Thoracic aorta (tissue), 2 donors: ENCODE measurements at regions not wholly inside any gene's neighbourhood (a gene's known extent, or its start where the extent isn't known, plus 50 kb on each side); places are given as distances from the start of the nearest gene placed in this dataset.

Experiments used
- ATAC-seq: fragments of 150-250 bp; one replicate; pipeline ENCODE4 v1.8.0; 2017; ENCODE audit warnings: low read depth; ENCODE audit not compliant: insufficient number of reproducible peaks, low FRiP score
- DNase-seq: peaks from one replicate; pipeline ENCODE4 v3.0.0-alpha.2; 2020; ENCODE audit warnings: low spot score
- H3K27ac ChIP-seq, 2 donors: fragments of 200-600 bp; sonication (generic); 1 replicate in 1 of 2; 2 replicates in 1 of 2; pipeline ENCODE4 v1.5.1; 2016; ENCODE audit warnings: mild to moderate bottlenecking in 2 of 2, moderate library complexity in 2 of 2
- H3K27me3 ChIP-seq: fragments of 200-600 bp; sonication (generic); replicated peaks from 2 replicates; pipeline ENCODE4 v1.6.0; 2016; ENCODE audit warnings: mild to moderate bottlenecking; ENCODE audit not compliant: insufficient read depth
- H3K36me3 ChIP-seq: fragments of 200-600 bp; sonication (generic); one replicate; pipeline ENCODE4 v1.5.1; 2016
- H3K4me1 ChIP-seq, 2 donors: fragments of 200-600 bp; sonication (generic); 1 replicate in 1 of 2; 2 replicates in 1 of 2; pipeline versions ENCODE4 v1.5.1 to v1.6.0; 2016; ENCODE audit warnings: low read depth in 2 of 2, mild to moderate bottlenecking in 1 of 2; ENCODE audit not compliant: control insufficient read depth in 1 of 2
- H3K4me3 ChIP-seq: fragments of 200-600 bp; sonication (generic); 2 replicates; pipeline ENCODE4 v1.5.1; 2016; ENCODE audit warnings: mild to moderate bottlenecking
- H3K9me3 ChIP-seq: fragments of 200-600 bp; sonication (generic); 2 replicates; pipeline ENCODE4 v1.5.1; 2016
- TF ChIP-seq, protein P1 (sequence below): fragments of 200-600 bp; sonication (generic); IDR thresholded peaks from one replicate; pipeline ENCODE4 v1.5.1; 2019; ENCODE audit warnings: antibody characterized with exemption

DNA sequence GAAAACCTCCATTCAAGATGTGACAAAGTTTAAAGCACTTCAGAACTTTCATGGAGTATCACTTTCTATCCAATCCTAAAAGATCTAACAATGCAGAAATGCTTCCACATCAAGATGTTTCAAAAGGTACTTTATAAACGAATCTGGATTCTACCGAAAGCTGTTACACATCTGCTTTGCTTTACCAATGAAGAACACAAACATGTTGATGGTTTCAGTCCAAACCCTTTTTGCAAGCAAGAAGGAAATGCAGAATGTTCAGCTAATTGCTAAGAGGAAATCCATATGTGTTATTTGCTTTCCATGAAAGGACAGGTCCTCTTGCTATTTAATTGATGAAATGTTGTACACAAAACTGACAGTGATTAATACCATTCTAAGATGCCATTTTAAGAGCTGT is 419.6 kb downstream of the EFNA5 start:
- DNase-seq (no peak), ATAC-seq (no peak)
- Histone ChIP-seq H3K27me3 (no peaks in the 10 kb centered on the region), H3K4me3 (no peak overlapping the region), H3K9me3 (no peaks in the 10 kb centered on the region), H3K4me1 (peaks cover 0 to 32% of the 10 kb centered on the region in 2 donors), H3K27ac (no peak overlapping the region), H3K36me3 (no peaks in the 10 kb centered on the region)
- TF ChIP-seq, protein P1, sequence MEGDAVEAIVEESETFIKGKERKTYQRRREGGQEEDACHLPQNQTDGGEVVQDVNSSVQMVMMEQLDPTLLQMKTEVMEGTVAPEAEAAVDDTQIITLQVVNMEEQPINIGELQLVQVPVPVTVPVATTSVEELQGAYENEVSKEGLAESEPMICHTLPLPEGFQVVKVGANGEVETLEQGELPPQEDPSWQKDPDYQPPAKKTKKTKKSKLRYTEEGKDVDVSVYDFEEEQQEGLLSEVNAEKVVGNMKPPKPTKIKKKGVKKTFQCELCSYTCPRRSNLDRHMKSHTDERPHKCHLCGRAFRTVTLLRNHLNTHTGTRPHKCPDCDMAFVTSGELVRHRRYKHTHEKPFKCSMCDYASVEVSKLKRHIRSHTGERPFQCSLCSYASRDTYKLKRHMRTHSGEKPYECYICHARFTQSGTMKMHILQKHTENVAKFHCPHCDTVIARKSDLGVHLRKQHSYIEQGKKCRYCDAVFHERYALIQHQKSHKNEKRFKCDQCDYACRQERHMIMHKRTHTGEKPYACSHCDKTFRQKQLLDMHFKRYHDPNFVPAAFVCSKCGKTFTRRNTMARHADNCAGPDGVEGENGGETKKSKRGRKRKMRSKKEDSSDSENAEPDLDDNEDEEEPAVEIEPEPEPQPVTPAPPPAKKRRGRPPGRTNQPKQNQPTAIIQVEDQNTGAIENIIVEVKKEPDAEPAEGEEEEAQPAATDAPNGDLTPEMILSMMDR: no peak

DNA sequence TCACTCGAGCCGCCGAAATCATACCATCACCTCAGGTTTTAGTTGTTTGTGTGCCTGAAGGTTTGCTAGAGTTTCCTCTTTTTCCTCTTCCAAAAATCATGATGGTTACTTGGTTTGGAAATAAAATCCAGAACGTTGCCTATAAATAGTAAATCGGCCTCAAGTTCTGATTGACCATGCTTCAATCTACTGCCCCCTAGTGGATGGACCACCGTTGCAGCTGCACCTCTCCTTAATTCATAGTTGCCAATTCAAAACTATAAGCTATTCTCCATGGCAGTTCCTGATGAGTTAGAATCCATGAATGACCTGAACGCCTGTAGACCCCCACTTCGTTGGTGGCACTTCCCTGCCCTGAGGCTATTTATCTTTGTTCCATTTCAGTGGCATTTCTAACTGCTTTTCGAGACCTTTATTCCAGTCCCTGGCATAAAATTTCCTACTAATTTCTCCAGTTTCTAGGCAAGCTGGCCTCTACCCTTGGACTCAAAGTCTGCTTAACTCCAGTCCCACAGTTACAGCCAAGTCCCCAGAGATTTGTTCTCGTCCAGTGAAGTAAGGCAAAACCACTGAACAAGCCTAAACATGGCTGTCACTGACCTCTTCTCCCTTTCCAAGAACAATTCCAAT is 422.6 kb downstream of the EFNA5 start:
- TF ChIP-seq, protein P1: peak; percentile 74
- Histone ChIP-seq H3K27ac (no peak overlapping the region), H3K36me3 (no peaks in the 10 kb centered on the region), H3K4me1 (peaks cover 0 to 12% of the 10 kb centered on the region in 2 donors), H3K9me3 (no peaks in the 10 kb centered on the region), H3K27me3 (no peaks in the 10 kb centered on the region), H3K4me3 (no peak overlapping the region)
- ATAC-seq (no peak), DNase-seq (no peak)

DNA sequence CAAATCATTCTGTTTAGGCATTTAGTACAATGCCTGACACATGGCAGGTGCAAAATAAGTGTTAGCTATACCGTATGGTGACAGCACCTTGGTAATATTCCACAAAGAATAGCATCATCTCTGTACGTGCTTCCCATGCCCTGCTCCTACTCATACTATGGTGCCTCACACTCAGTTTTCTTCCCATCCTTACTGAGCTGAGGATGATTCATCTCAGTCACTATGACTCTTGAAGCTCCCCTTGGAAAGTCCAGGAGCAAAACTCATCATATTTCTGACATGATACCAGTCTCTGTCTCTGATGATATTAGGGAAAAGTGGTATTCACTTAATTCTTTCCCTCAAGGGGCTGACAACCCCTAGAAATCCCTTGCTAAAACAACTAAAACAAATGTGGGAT is 423.3 kb downstream of the EFNA5 start:
- Histone ChIP-seq H3K36me3 (no peaks in the 10 kb centered on the region), H3K4me1 (peaks cover 0 to 5% of the 10 kb centered on the region in 2 donors), H3K9me3 (no peaks in the 10 kb centered on the region), H3K27me3 (no peaks in the 10 kb centered on the region), H3K27ac (no peak overlapping the region), H3K4me3 (no peak overlapping the region)
- TF ChIP-seq, protein P1: no peak
- ATAC-seq (no peak), DNase-seq (no peak)

DNA sequence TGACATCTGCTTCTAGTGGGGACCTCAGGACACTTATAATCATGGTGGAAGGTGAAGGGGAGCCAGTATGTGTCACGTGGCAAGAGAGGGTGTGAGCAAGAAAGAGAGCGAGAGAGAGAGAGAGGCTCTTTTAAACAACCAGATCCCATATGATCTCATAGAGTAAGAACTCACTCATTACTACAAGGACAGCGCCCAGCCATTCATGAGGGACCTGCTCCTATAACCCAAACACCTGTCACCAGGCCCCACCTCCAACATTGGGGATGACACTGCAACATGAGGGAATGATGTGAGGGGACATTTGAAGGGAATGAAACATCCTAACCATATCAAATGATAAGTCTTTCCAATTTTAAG is 427.5 kb downstream of the EFNA5 start:
- ATAC-seq: no peak
- peaks cover 0 to 5% of the 10 kb centered on the region in 2 donors for H3K4me1 ChIP-seq
- DNase-seq: no peak
- no peaks in the 10 kb centered on the region for H3K36me3 ChIP-seq
- no peaks in the 10 kb centered on the region for H3K9me3 ChIP-seq
- H3K27me3 ChIP-seq: no peaks in the 10 kb centered on the region
- no peak overlapping the region for H3K27ac ChIP-seq
- TF ChIP-seq, protein P1: no peak
- H3K4me3 ChIP-seq: no peak overlapping the region

DNA sequence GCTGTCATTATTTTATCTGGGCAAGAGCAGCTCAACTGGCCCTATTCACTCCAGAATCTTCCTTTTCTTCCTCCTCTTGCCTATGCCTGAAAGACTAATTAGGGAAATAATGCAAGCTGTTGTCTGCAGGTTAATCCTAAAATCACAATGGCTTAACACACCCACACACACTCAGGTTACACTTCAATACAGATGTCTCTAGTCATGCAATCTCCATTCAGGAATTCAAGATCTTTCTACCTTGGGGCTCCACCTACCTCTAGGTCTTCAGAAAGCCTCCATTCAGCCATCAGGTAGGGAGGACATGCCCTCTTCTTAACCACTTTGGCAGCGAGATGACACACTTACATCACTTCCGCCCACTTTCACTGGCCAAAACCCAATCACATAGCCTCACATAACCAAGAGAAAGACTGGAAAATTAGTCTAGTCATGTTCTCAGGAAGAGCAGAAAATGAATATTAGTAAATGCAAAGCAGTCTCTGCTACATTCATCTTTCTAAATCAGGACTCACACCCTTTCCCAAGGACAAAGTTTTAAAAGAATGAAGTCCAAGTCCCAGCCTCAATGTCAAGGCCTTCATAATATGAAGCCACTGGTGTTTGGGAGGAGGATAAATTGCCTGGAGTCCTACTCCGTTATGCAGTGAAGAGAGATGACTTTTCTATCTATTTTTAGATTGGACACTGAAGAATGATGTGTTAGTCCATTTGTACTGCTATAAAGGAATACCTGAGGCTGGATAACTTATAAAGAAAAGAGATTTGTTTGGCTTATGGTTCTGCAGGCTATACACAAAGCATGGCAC is 428.1 kb downstream of the EFNA5 start:
- H3K9me3 ChIP-seq: no peaks in the 10 kb centered on the region
- H3K4me1 ChIP-seq: peaks cover 0 to under 1% of the 10 kb centered on the region in 2 donors
- TF ChIP-seq, protein P1: no peak
- H3K36me3 ChIP-seq: no peaks in the 10 kb centered on the region
- no peak overlapping the region for H3K4me3 ChIP-seq
- DNase-seq (no peak), ATAC-seq (no peak)
- no peak overlapping the region for H3K27ac ChIP-seq
- no peaks in the 10 kb centered on the region for H3K27me3 ChIP-seq
